A549 (cell line): ENCODE measurements at regions not wholly inside any gene's neighbourhood (a gene's known extent, or its start where the extent isn't known, plus 50 kb on each side); places are given as distances from the start of the nearest gene placed in this dataset.

Source experiments
- ATAC-seq, 2 experiments: fragments of 200-7000 bp in 1 of 2; fragments of >200 bp in 1 of 2; cut with Nextera tagmentation in 1 of 2; cut with Tn5 transposase in 1 of 2; 3 replicates each; pipeline versions ENCODE4 v1.8.0 to v1.9.1; 2018 to 2020; ENCODE audit warnings: mild to moderate bottlenecking in 1 of 2, moderate library complexity in 1 of 2
- CTCF ChIA-PET: fragments of 300-600 bp; sonication (Branson Sonifier 250); formaldehyde crosslinking; extraction: SDS; loops from one replicate; lab custom pipeline; 2021; ENCODE audit warnings: antibody characterized with exemption, inconsistent platforms; lab: Yijun Ruan, JAX
- POLR2A ChIA-PET: fragments of 350-600 bp; formaldehyde crosslinking; extraction: SDS; loops from one replicate; lab custom pipeline; 2021; ENCODE audit warnings: antibody characterized with exemption, inconsistent platforms; lab: Yijun Ruan, JAX
- DNase-seq, 2 experiments: peaks; one replicate each; pipeline versions ENCODE4 v3.0.0 to v3.0.0-alpha.2; 2011 to 2016; ENCODE audit warnings: low read depth in 1 of 2, low spot score in 1 of 2
- FAIRE-seq: peaks from 2 replicates; lab custom pipeline; 2011; peaks lifted over from hg19 to GRCh38; lab: Jason Lieb, UNC
- H3K27ac ChIP-seq, 2 experiments: fragments of >200 bp; sonication (Bioruptor Twin); formaldehyde crosslinking; 3 replicates each; pipeline ENCODE4 v1.5.1; 2016 to 2017
- H3K4me1 ChIP-seq: fragments of >200 bp; sonication (Bioruptor Twin); formaldehyde crosslinking; 3 replicates; pipeline ENCODE4 v1.6.1; 2016
- H3K4me2 ChIP-seq: fragments of >200 bp; sonication (Bioruptor Twin); formaldehyde crosslinking; 3 replicates; pipeline ENCODE4 v1.6.1; 2016
- H3K4me3 ChIP-seq: fragments of >200 bp; sonication (Bioruptor Twin); formaldehyde crosslinking; 3 replicates; pipeline ENCODE4 v1.5.1; 2016
- H3K9me3 ChIP-seq: fragments of >200 bp; sonication (Bioruptor Twin); formaldehyde crosslinking; 3 replicates; pipeline ENCODE4 v1.6.1; 2016
- BHLHE40 ChIP-seq: IDR thresholded peaks from 2 replicates; pipeline ENCODE4 v1.6.1; 2012; ENCODE audit warnings: low read depth, low read length, inconsistent platforms
- CBX8 ChIP-seq: fragments of 200-600 bp; sonication (generic); IDR thresholded peaks from 2 replicates; pipeline ENCODE4 v1.6.1; 2016
- EHF ChIP-seq: fragments of 250-450 bp; sonication (Bioruptor Pico); IDR thresholded peaks from 2 replicates; pipeline ENCODE4 v1.5.0; 2020; ENCODE audit warnings: mild to moderate bottlenecking
- EHMT2 ChIP-seq: fragments of 200-600 bp; sonication (generic); IDR thresholded peaks from 2 replicates; pipeline ENCODE4 v1.6.1; 2016; ENCODE audit warnings: antibody characterized with exemption, low read depth, mild to moderate bottlenecking, moderate library complexity
- FOSB ChIP-seq: fragments of 250-450 bp; sonication (Bioruptor Pico); IDR thresholded peaks from 2 replicates; pipeline ENCODE4 v1.5.0; 2020; ENCODE audit warnings: mild to moderate bottlenecking, moderate library complexity
- FOSL2 ChIP-seq, 2 experiments: fragments of 450-650 bp in 1 of 2; fragments of >200 bp in 1 of 2; sonication (Bioruptor Twin) in 1 of 2; formaldehyde crosslinking; IDR thresholded peaks; 2 replicates each; pipeline versions ENCODE4 v1.5.0 to v1.6.1; 2016 to 2020; ENCODE audit warnings: mild to moderate bottlenecking in 1 of 2, moderate library complexity in 1 of 2
- HOXB13 ChIP-seq: fragments of 250-450 bp; sonication (Bioruptor Pico); IDR thresholded peaks from 2 replicates; pipeline ENCODE4 v1.5.0; 2020; ENCODE audit warnings: low read depth, mild to moderate bottlenecking, moderate library complexity
- HOXB5 ChIP-seq: fragments of 250-450 bp; sonication (Bioruptor Pico); IDR thresholded peaks from 2 replicates; pipeline ENCODE4 v1.5.0; 2020; ENCODE audit warnings: mild to moderate bottlenecking, moderate library complexity
- KDM1A ChIP-seq: fragments of 200-600 bp; sonication (generic); IDR thresholded peaks from 2 replicates; pipeline ENCODE4 v1.6.1; 2016; ENCODE audit warnings: low read depth, mild to moderate bottlenecking
- KDM5A ChIP-seq: fragments of 200-600 bp; sonication (generic); IDR thresholded peaks from 2 replicates; pipeline ENCODE4 v1.6.1; 2016; ENCODE audit warnings: antibody characterized with exemption, mild to moderate bottlenecking
- MAFK ChIP-seq: fragments of 450-650 bp; IDR thresholded peaks from 2 replicates; pipeline ENCODE4 v1.6.1; 2014; ENCODE audit not compliant: partially characterized antibody
- MAZ ChIP-seq: fragments of 150-350 bp; IDR thresholded peaks from 2 replicates; pipeline ENCODE4 v1.6.1; 2014; ENCODE audit warnings: antibody characterized with exemption, low read depth, low read length, borderline replicate concordance
- MYC ChIP-seq: IDR thresholded peaks from 2 replicates; pipeline ENCODE4 v1.6.1; 2012; ENCODE audit warnings: mild to moderate bottlenecking, inconsistent platforms, low read length, improper control_type of control experiment, borderline replicate concordance
- NFE2L2 ChIP-seq: fragments of 150-350 bp; conservative IDR thresholded peaks from 2 replicates; pipeline ENCODE4 v1.6.1; 2014; ENCODE audit warnings: low read length
- NPAS2 ChIP-seq: fragments of 250-450 bp; sonication (Bioruptor Pico); IDR thresholded peaks from 2 replicates; pipeline ENCODE4 v1.8.0; 2022; ENCODE audit warnings: mild to moderate bottlenecking, moderate library complexity, borderline replicate concordance
- PHF8 ChIP-seq: fragments of 200-600 bp; sonication (generic); IDR thresholded peaks from 2 replicates; pipeline ENCODE4 v1.6.1; 2016; ENCODE audit warnings: low read depth, mild to moderate bottlenecking, antibody characterized with exemption, moderate library complexity, borderline replicate concordance
- RAD21 ChIP-seq, 2 experiments: fragments of >200 bp in 1 of 2; sonication (Bioruptor Twin) in 1 of 2; formaldehyde crosslinking in 1 of 2; IDR thresholded peaks in 1 of 2; conservative IDR thresholded peaks in 1 of 2; 2 replicates in 1 of 2; 3 replicates in 1 of 2; pipeline ENCODE4 v1.6.1; 2012 to 2018; ENCODE audit warnings: inconsistent platforms in 1 of 2
- RARB ChIP-seq: fragments of 250-450 bp; sonication (Bioruptor Pico); IDR thresholded peaks from 2 replicates; pipeline ENCODE4 v1.8.0; 2021; ENCODE audit warnings: mild to moderate bottlenecking, moderate library complexity
- SMC3 ChIP-seq: fragments of >200 bp; sonication (Bioruptor Twin); formaldehyde crosslinking; IDR thresholded peaks from 3 replicates; pipeline ENCODE4 v1.6.1; 2018; ENCODE audit warnings: inconsistent platforms
- SREBF2 ChIP-seq: fragments of 450-650 bp; IDR thresholded peaks from 2 replicates; pipeline ENCODE4 v1.6.1; 2014; ENCODE audit warnings: mild to moderate bottlenecking, moderate library complexity
- ZC3H11A ChIP-seq: fragments of 450-650 bp; IDR thresholded peaks from 2 replicates; pipeline ENCODE4 v1.6.1; 2014; ENCODE audit warnings: antibody characterized with exemption, mild to moderate bottlenecking
- ZNF302 ChIP-seq: fragments of 250-450 bp; sonication (Bioruptor Pico); IDR thresholded peaks from 2 replicates; pipeline ENCODE4 v1.9.0; 2021; ENCODE audit warnings: inconsistent platforms, mild to moderate bottlenecking, moderate library complexity
- WGBS: methylation state at CpG from one replicate; pipeline ENCODE4 v1.1.6; 2017; ENCODE audit errors: missing lambda C conversion rate; 5-methylcytosine and 5-hydroxymethylcytosine counted together
- TF ChIP-seq, protein P1 (sequence below): IDR thresholded peaks from 2 replicates; pipeline ENCODE4 v1.6.1; 2012
- TF ChIP-seq, protein P2 (sequence below): fragments of 250-450 bp; sonication (Bioruptor Pico); IDR thresholded peaks from 2 replicates; pipeline ENCODE4 v1.5.0; 2021; ENCODE audit warnings: mild to moderate bottlenecking, moderate library complexity, borderline replicate concordance
- TF ChIP-seq, protein P3 (sequence below): fragments of >200 bp; sonication (Bioruptor Twin); formaldehyde crosslinking; IDR thresholded peaks from 3 replicates; pipeline ENCODE4 v1.6.1; 2016

DNA sequence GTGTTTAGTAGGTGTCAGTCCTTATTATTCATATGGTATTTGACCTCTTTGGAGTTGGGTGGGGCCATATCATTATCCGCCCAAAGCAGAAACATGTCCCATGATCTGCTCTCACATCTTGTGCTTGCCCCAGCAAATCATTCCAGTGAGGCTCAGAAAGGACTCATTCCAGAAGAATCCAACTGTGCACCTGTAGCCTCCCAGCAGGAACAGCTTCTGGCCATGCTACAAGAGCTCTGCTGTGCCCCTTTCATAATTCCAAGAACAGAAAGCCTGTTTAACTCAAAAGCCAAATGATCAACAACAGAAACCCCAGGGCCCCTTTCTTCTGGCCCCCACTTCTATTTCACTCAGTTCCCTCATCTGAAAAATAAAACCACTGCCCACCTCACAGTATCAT lies 673.1 kb downstream of the DIAPH3 start:
- ATAC-seq (no peak), DNase-seq (no peak), FAIRE-seq (no peak)
- H3K4me1 ChIP-seq, result no peaks in the 10 kb centered on the region
- H3K4me2 ChIP-seq, result no peak overlapping the region
- ChIA-PET POLR2A (no interaction called here), CTCF (no interaction called here)
- WGBS, result 0% methylated on average over 1 of the region's 1 CpG
- H3K4me3 ChIP-seq, result no peak overlapping the region
- no peak for TF ChIP-seq ZNF302 (CRISPR knock-in tag)
- TF ChIP-seq, protein P1, sequence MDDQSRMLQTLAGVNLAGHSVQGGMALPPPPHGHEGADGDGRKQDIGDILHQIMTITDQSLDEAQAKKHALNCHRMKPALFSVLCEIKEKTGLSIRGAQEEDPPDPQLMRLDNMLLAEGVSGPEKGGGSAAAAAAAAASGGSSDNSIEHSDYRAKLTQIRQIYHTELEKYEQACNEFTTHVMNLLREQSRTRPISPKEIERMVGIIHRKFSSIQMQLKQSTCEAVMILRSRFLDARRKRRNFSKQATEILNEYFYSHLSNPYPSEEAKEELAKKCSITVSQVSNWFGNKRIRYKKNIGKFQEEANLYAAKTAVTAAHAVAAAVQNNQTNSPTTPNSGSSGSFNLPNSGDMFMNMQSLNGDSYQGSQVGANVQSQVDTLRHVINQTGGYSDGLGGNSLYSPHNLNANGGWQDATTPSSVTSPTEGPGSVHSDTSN, result no peak
- TF ChIP-seq KDM5A, result no peak
- no peak for TF ChIP-seq SMC3
- no peak for TF ChIP-seq CBX8
- TF ChIP-seq NFE2L2, result no peak
- TF ChIP-seq SREBF2, result no peak
- TF ChIP-seq PHF8, result no peak
- no peak for TF ChIP-seq MAZ
- no peak for TF ChIP-seq FOSB (CRISPR knock-in tag)
- TF ChIP-seq KDM1A, result no peak
- TF ChIP-seq EHMT2, result no peak
- TF ChIP-seq RAD21 (conservative IDR thresholded peaks at IDR 0.05 in 1 of 2, IDR thresholded peaks at IDR 0.05 in 1 of 2), result no peak
- no peak overlapping the region for H3K27ac ChIP-seq
- no peaks in the 10 kb centered on the region for H3K9me3 ChIP-seq

DNA sequence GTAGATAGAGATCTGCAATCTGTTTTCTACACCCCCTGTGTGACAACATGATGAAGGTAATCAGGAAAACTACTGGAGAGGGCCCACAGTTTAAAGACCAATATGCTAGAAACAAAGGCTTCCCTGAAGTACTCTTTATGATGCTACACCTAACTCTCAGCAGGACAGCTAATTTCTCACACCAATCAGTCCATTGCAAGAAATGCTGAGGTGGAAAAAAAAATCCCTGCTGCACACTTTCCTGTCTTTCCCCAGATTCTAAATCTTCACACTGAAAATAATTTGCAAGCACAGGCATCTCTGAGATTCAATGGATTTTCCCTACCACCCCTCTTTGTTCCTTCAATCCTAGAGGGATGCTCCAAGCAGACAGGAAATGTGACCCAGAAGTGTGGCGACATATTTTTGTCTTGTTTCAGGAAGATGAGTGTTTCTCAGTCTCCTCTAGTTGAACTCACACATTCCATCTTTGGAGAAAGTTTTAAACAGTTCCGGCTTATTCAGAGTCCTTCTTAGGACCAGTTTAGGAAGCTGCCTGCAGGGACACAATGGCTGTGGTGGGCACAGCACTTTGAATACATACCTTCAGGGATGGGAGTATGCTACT lies 671.6 kb downstream of the DIAPH3 start:
- ATAC-seq (no peak), DNase-seq (no peak), FAIRE-seq (no peak)
- POLR2A ChIA-PET, result no interaction called here
- no peaks in the 10 kb centered on the region for H3K9me3 ChIP-seq
- CTCF ChIA-PET, result no interaction called here
- no peak overlapping the region for H3K4me3 ChIP-seq
- TF ChIP-seq KDM1A, result no peak
- no peak for TF ChIP-seq HOXB13 (CRISPR knock-in tag)
- TF ChIP-seq ZC3H11A, result no peak
- no peak for TF ChIP-seq RARB (CRISPR knock-in tag)
- no peak for TF ChIP-seq MAFK
- no peak for TF ChIP-seq NPAS2 (CRISPR knock-in tag)
- no peak for TF ChIP-seq CBX8
- TF ChIP-seq, protein P2, sequence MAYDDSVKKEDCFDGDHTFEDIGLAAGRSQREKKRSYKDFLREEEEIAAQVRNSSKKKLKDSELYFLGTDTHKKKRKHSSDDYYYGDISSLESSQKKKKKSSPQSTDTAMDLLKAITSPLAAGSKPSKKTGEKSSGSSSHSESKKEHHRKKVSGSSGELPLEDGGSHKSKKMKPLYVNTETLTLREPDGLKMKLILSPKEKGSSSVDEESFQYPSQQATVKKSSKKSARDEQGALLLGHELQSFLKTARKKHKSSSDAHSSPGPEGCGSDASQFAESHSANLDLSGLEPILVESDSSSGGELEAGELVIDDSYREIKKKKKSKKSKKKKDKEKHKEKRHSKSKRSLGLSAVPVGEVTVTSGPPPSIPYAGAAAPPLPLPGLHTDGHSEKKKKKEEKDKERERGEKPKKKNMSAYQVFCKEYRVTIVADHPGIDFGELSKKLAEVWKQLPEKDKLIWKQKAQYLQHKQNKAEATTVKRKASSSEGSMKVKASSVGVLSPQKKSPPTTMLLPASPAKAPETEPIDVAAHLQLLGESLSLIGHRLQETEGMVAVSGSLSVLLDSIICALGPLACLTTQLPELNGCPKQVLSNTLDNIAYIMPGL, result no peak
- TF ChIP-seq HOXB5 (CRISPR knock-in tag), result no peak
- TF ChIP-seq, protein P3, sequence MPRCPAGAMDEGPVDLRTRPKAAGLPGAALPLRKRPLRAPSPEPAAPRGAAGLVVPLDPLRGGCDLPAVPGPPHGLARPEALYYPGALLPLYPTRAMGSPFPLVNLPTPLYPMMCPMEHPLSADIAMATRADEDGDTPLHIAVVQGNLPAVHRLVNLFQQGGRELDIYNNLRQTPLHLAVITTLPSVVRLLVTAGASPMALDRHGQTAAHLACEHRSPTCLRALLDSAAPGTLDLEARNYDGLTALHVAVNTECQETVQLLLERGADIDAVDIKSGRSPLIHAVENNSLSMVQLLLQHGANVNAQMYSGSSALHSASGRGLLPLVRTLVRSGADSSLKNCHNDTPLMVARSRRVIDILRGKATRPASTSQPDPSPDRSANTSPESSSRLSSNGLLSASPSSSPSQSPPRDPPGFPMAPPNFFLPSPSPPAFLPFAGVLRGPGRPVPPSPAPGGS, result no peak
- no peak for TF ChIP-seq MYC
- no peak for TF ChIP-seq SMC3
- no peak for TF ChIP-seq FOSL2 (IDR thresholded peaks at IDR 0.05)
- no peak for TF ChIP-seq FOSL2 (CRISPR knock-in tag; IDR thresholded peaks at IDR 0.05)
- TF ChIP-seq EHF (CRISPR knock-in tag), result no peak
- no peak for TF ChIP-seq SREBF2
- TF ChIP-seq BHLHE40, result no peak
- H3K4me2 ChIP-seq, result no peak overlapping the region
- WGBS, result 27% methylated on average over 2 of the region's 2 CpGs
- no peaks in the 10 kb centered on the region for H3K4me1 ChIP-seq
- no peak overlapping the region for H3K27ac ChIP-seq
